ENCODE measurements at regions not wholly inside any gene's neighbourhood (a gene's known extent, or its start where the extent isn't known, plus 50 kb on each side); places are given as distances from the start of the nearest gene placed in this dataset.

DNA sequence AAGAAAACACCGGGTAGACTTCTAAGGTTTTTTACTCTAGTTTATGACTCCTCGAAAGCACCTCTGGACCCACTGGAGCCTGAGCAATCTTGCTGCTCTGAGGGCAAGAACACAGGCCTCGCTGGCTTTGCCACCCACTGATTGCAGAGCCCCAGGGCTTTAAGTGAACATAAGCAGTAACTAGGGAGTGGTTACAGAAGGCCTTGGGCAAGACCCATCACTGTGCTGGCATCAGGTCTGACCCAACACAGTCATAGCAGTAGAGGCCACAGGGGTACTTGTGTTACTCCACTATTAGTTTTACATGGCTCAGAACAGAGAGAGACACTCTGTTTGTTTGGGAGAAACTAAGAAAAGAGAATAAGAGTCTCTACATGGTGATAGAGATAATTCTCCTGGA is 684.5 kb downstream of the FAM181B start:
- H3K23ac ChIP-seq (ENCODE audit: low read length) = no peak overlapping the region
- H2AK5ac ChIP-seq (ENCODE audit: low read length) = no peak overlapping the region
- H3K79me1 ChIP-seq (ENCODE audit: low read length) = no peaks in the 10 kb centered on the region
- no peak overlapping the region for H2BK5ac ChIP-seq (ENCODE audit: low read depth, low read length, poor library complexity)
- no peak overlapping the region for H4K8ac ChIP-seq (ENCODE audit: low read depth, low read length)
- no peak for DNase-seq
- no peak overlapping the region for H3K9ac ChIP-seq (ENCODE audit: low read length)
- no peak overlapping the region for H3K27ac ChIP-seq (ENCODE audit: low read depth, low read length)
- no peaks in the 10 kb centered on the region for H3K36me3 ChIP-seq (ENCODE audit: control insufficient read depth in 1 of 2, insufficient read depth in 2 of 2, low read length in 2 of 2)
- H4K12ac ChIP-seq (ENCODE audit: low read depth, low read length) = no peak overlapping the region
- no peaks in the 10 kb centered on the region for H3K79me2 ChIP-seq (ENCODE audit: control insufficient read depth, insufficient read depth, low read length, poor library complexity)
- no peak overlapping the region for H4K91ac ChIP-seq (ENCODE audit: low read depth, low read length)
- no CpG with 5 or more reads among the region's 3 CpGs for WGBS (ENCODE audit: extremely low coverage, insufficient coverage, insufficient read length)
- H2BK12ac ChIP-seq (ENCODE audit: low read length) = no peak overlapping the region
- H3K9me3 ChIP-seq (ENCODE audit: insufficient read depth, low read depth, low read length) = no peaks in the 10 kb centered on the region
- H3K4ac ChIP-seq (ENCODE audit: low read depth, low read length) = no peak overlapping the region
- no peaks in the 10 kb centered on the region for H3K27me3 ChIP-seq (ENCODE audit: insufficient read depth, low read length)
- no peak overlapping the region for H3K4me3 ChIP-seq (ENCODE audit: low read depth, low read length)
- no peak overlapping the region for H3K4me2 ChIP-seq (ENCODE audit: low read length)
- H2AFZ ChIP-seq (ENCODE audit: insufficient read depth, low read length, poor library complexity) = no peak overlapping the region
- H2BK120ac ChIP-seq (ENCODE audit: insufficient read depth, low read length, poor library complexity) = no peak overlapping the region
- no peaks in the 10 kb centered on the region for H3K4me1 ChIP-seq (ENCODE audit: control insufficient read depth in 1 of 2, insufficient read depth in 2 of 2, low read length in 2 of 2)
- no peak overlapping the region for H3K14ac ChIP-seq (ENCODE audit: low read length)
- no peak overlapping the region for H3K18ac ChIP-seq (ENCODE audit: low read length)

DNA sequence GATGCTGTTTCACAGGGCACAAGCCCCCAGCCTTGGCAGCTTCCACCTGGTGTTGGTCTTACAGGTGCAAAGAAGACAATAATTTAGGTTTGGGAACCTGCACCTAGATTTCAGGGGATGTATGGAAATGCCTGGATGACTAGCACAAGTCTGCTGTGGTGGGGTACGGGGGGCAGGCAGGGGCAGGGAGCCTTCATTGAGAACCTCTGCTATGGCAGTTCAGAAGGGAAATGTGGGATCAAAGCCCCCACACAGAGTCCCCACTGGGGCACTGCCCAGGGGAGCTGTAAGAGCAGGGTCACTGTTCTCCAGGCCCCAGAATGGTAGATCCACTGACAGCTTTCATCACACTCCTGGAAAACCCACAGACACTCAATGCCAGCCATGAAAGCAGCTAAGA is 686.5 kb downstream of the FAM181B start:
- H3K4me2 ChIP-seq (ENCODE audit: low read length) = no peak overlapping the region
- H3K27me3 ChIP-seq (ENCODE audit: insufficient read depth, low read length) = no peaks in the 10 kb centered on the region
- no CpG with 5 or more reads among the region's 1 CpG for WGBS (ENCODE audit: extremely low coverage, insufficient coverage, insufficient read length)
- H3K4me1 ChIP-seq (ENCODE audit: control insufficient read depth in 1 of 2, insufficient read depth in 2 of 2, low read length in 2 of 2) = no peaks in the 10 kb centered on the region
- H3K4ac ChIP-seq (ENCODE audit: low read depth, low read length) = no peak overlapping the region
- H4K8ac ChIP-seq (ENCODE audit: low read depth, low read length) = no peak overlapping the region
- H2AK5ac ChIP-seq (ENCODE audit: low read length) = no peak overlapping the region
- H3K9me3 ChIP-seq (ENCODE audit: insufficient read depth, low read depth, low read length) = no peaks in the 10 kb centered on the region
- no peak overlapping the region for H3K18ac ChIP-seq (ENCODE audit: low read length)
- H3K79me2 ChIP-seq (ENCODE audit: control insufficient read depth, insufficient read depth, low read length, poor library complexity) = no peaks in the 10 kb centered on the region
- no peak overlapping the region for H2BK12ac ChIP-seq (ENCODE audit: low read length)
- H3K4me3 ChIP-seq (ENCODE audit: low read depth, low read length) = no peak overlapping the region
- DNase-seq = no peak
- H3K79me1 ChIP-seq (ENCODE audit: low read length) = no peaks in the 10 kb centered on the region
- H3K9ac ChIP-seq (ENCODE audit: low read length) = no peak overlapping the region
- H2AFZ ChIP-seq (ENCODE audit: insufficient read depth, low read length, poor library complexity) = no peak overlapping the region
- no peak overlapping the region for H4K91ac ChIP-seq (ENCODE audit: low read depth, low read length)
- H4K12ac ChIP-seq (ENCODE audit: low read depth, low read length) = no peak overlapping the region
- no peak overlapping the region for H2BK120ac ChIP-seq (ENCODE audit: insufficient read depth, low read length, poor library complexity)
- H3K27ac ChIP-seq (ENCODE audit: low read depth, low read length) = no peak overlapping the region
- no peaks in the 10 kb centered on the region for H3K36me3 ChIP-seq (ENCODE audit: control insufficient read depth in 1 of 2, insufficient read depth in 2 of 2, low read length in 2 of 2)
- no peak overlapping the region for H3K23ac ChIP-seq (ENCODE audit: low read length)
- no peak overlapping the region for H2BK5ac ChIP-seq (ENCODE audit: low read depth, low read length, poor library complexity)
- no peak overlapping the region for H3K14ac ChIP-seq (ENCODE audit: low read length)

DNA sequence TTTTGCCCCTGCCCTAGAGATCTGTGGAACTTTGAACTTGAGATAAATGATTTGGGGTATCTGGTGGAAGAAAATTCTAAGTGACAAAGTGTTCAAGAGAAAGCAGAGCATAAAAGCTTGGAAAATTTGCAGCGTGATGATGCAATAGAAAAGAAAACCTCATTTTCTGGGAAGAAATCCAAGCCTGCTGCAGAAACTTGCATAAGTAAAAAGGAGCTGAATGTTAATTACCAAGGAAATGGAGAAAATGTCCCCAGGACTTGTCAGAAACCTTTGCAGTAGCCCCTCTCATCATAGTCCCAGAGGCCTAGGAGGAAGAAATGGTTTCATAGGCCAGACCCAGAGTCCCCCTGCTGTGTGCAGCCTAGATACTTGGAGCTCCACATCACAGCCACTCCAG is 686.9 kb downstream of the FAM181B start:
- Histone ChIP-seq H3K4me3 (ENCODE audit: low read depth, low read length) (no peak overlapping the region), H3K27me3 (ENCODE audit: insufficient read depth, low read length) (no peaks in the 10 kb centered on the region), H4K12ac (ENCODE audit: low read depth, low read length) (no peak overlapping the region), H3K79me2 (ENCODE audit: control insufficient read depth, insufficient read depth, low read length, poor library complexity) (no peaks in the 10 kb centered on the region), H3K4me2 (ENCODE audit: low read length) (no peak overlapping the region), H3K9me3 (ENCODE audit: insufficient read depth, low read depth, low read length) (no peaks in the 10 kb centered on the region), H4K91ac (ENCODE audit: low read depth, low read length) (no peak overlapping the region), H4K8ac (ENCODE audit: low read depth, low read length) (no peak overlapping the region), H3K23ac (ENCODE audit: low read length) (no peak overlapping the region), H3K4me1 (ENCODE audit: control insufficient read depth in 1 of 2, insufficient read depth in 2 of 2, low read length in 2 of 2) (no peaks in the 10 kb centered on the region), H3K36me3 (ENCODE audit: control insufficient read depth in 1 of 2, insufficient read depth in 2 of 2, low read length in 2 of 2) (no peaks in the 10 kb centered on the region), H2AFZ (ENCODE audit: insufficient read depth, low read length, poor library complexity) (no peak overlapping the region), H3K79me1 (ENCODE audit: low read length) (no peaks in the 10 kb centered on the region), H2BK5ac (ENCODE audit: low read depth, low read length, poor library complexity) (no peak overlapping the region), H3K18ac (ENCODE audit: low read length) (no peak overlapping the region), H3K27ac (ENCODE audit: low read depth, low read length) (no peak overlapping the region), H3K9ac (ENCODE audit: low read length) (no peak overlapping the region), H3K14ac (ENCODE audit: low read length) (no peak overlapping the region), H2AK5ac (ENCODE audit: low read length) (no peak overlapping the region), H2BK12ac (ENCODE audit: low read length) (no peak overlapping the region), H2BK120ac (ENCODE audit: insufficient read depth, low read length, poor library complexity) (no peak overlapping the region), H3K4ac (ENCODE audit: low read depth, low read length) (no peak overlapping the region)
- WGBS (ENCODE audit: extremely low coverage, insufficient coverage, insufficient read length) = no CpG with 5 or more reads among the region's 1 CpG
- no peak for DNase-seq

DNA sequence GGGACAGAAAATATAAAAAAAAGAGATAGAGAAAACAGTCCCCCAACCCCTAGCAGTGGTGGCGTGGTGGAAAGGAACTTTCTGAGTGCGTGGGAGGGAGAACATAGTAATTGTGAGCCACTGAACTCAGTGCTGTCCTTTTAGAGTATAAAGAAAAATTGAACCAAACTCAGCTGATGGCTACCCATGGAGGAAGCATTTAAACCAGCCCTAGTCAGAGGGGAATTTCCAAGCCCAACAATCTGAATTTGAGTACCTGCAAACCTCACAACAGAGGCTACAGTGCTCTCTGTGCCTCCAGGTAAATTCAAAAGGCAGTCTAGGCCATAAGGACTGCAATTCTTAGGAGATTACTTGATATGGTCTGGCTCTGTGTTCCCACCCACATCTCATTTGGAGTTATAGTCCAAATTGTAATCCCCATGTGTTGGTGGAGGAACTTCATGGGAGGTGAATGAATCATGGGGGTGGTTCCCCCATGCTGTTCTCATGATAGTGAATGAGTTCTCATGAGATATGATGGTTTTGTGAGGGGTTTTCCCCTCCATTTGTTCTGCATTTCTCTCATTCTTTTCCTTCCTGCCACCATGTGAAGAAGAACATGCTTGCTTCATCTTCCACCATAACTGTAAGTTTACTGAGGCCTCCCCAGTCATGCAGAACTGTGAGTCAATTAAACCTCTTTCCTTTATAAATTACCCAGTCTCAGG is 687.8 kb downstream of the FAM181B start:
- no CpG with 5 or more reads among the region's 2 CpGs for WGBS (ENCODE audit: extremely low coverage, insufficient coverage, insufficient read length)
- H2BK120ac ChIP-seq (ENCODE audit: insufficient read depth, low read length, poor library complexity) = no peak overlapping the region
- no peak overlapping the region for H3K9ac ChIP-seq (ENCODE audit: low read length)
- no peak overlapping the region for H2AFZ ChIP-seq (ENCODE audit: insufficient read depth, low read length, poor library complexity)
- no peaks in the 10 kb centered on the region for H3K27me3 ChIP-seq (ENCODE audit: insufficient read depth, low read length)
- H3K9me3 ChIP-seq (ENCODE audit: insufficient read depth, low read depth, low read length) = no peaks in the 10 kb centered on the region
- H3K4me3 ChIP-seq (ENCODE audit: low read depth, low read length) = no peak overlapping the region
- no peak overlapping the region for H2AK5ac ChIP-seq (ENCODE audit: low read length)
- no peak overlapping the region for H4K12ac ChIP-seq (ENCODE audit: low read depth, low read length)
- H3K4ac ChIP-seq (ENCODE audit: low read depth, low read length) = no peak overlapping the region
- H4K8ac ChIP-seq (ENCODE audit: low read depth, low read length) = no peak overlapping the region
- no peak overlapping the region for H3K4me2 ChIP-seq (ENCODE audit: low read length)
- H3K79me1 ChIP-seq (ENCODE audit: low read length) = no peaks in the 10 kb centered on the region
- H3K79me2 ChIP-seq (ENCODE audit: control insufficient read depth, insufficient read depth, low read length, poor library complexity) = no peaks in the 10 kb centered on the region
- H3K18ac ChIP-seq (ENCODE audit: low read length) = no peak overlapping the region
- H3K14ac ChIP-seq (ENCODE audit: low read length) = no peak overlapping the region
- H3K36me3 ChIP-seq (ENCODE audit: control insufficient read depth in 1 of 2, insufficient read depth in 2 of 2, low read length in 2 of 2) = no peaks in the 10 kb centered on the region
- H2BK12ac ChIP-seq (ENCODE audit: low read length) = no peak overlapping the region
- no peak overlapping the region for H3K27ac ChIP-seq (ENCODE audit: low read depth, low read length)
- no peak overlapping the region for H3K23ac ChIP-seq (ENCODE audit: low read length)
- DNase-seq = no peak
- H2BK5ac ChIP-seq (ENCODE audit: low read depth, low read length, poor library complexity) = no peak overlapping the region
- no peak overlapping the region for H4K91ac ChIP-seq (ENCODE audit: low read depth, low read length)
- no peaks in the 10 kb centered on the region for H3K4me1 ChIP-seq (ENCODE audit: control insufficient read depth in 1 of 2, insufficient read depth in 2 of 2, low read length in 2 of 2)

All from trophoblast cell (in vitro differentiated cells and primary cell).